ENCODE measurements at regions not wholly inside any gene's neighbourhood (a gene's known extent, or its start where the extent isn't known, plus 50 kb on each side); places are given as distances from the start of the nearest gene placed in this dataset.

GRCh38 chr9:129367287-129367686 is 189.2 kb upstream of the IER5L start:
- no peaks in the 10 kb centered on the region for H3K9me1 ChIP-seq (replicated peaks; ENCODE audit: control insufficient read depth, extremely low read depth, insufficient read depth, low read length)
- BruUV-seq (replicated peaks): no TSS peak
- H3K36me3 ChIP-seq (ENCODE audit: control insufficient read depth in 2 of 2, extremely low read depth in 1 of 2, insufficient read depth in 2 of 2, low read length in 2 of 2): no peaks in the 10 kb centered on the region
- H3K27ac ChIP-seq (ENCODE audit: insufficient read depth, low read depth, low read length): no peak overlapping the region
- no peaks in the 10 kb centered on the region for H3K9me3 ChIP-seq (replicated peaks; ENCODE audit: control insufficient read depth, insufficient read depth, low read length)
- no peak overlapping the region for H2AFZ ChIP-seq (ENCODE audit: low read depth, low read length)
- FAIRE-seq (no peak), DNase-seq (ENCODE audit: low read depth, low spot score) (no peak)
- intact Hi-C loops (cut with micrococcal nuclease): no loop called here
- no peaks in the 10 kb centered on the region for H4K20me1 ChIP-seq (replicated peaks; ENCODE audit: control insufficient read depth, extremely low read depth, insufficient read depth, low read length)
- H3K9ac ChIP-seq (replicated peaks; ENCODE audit: extremely low read depth, insufficient read depth, low read length): no peak overlapping the region
- no peaks in the 10 kb centered on the region for H3K79me2 ChIP-seq (ENCODE audit: control insufficient read depth, insufficient read depth, low read length)
- H3K27me3 ChIP-seq (ENCODE audit: control insufficient read depth in 2 of 2, insufficient read depth in 2 of 2, low read length in 2 of 2): no peaks in the 10 kb centered on the region
- no peak overlapping the region for H3K4me2 ChIP-seq (ENCODE audit: insufficient read depth, low read length)
- TF ChIP-seq GATA2 (IDR thresholded peaks at IDR 0.05; ENCODE audit: insufficient read depth, insufficient read length, low read depth, low read length): no peak
- no peak for TF ChIP-seq FOS (IDR thresholded peaks at IDR 0.05; ENCODE audit: borderline replicate concordance, insufficient read depth, low read length)
- TF ChIP-seq EZH2 (IDR thresholded peaks at IDR 0.05; ENCODE audit: borderline replicate concordance, low read depth, low read length, severe bottlenecking): no peak
- TF ChIP-seq MYC (IDR thresholded peaks at IDR 0.05; ENCODE audit: low read depth, low read length): no peak
- no peak for TF ChIP-seq POLR2AphosphoS5 (IDR thresholded peaks at IDR 0.05; ENCODE audit: insufficient read depth, low read depth, low read length)
- TF ChIP-seq CTCF (IDR thresholded peaks at IDR 0.05; ENCODE audit: extremely low read depth in 1 of 2, insufficient read depth in 1 of 2, low read depth in 1 of 2, low read length in 2 of 2): no peak
- TF ChIP-seq MAX (IDR thresholded peaks at IDR 0.05; ENCODE audit: insufficient read depth, insufficient read length): no peak
- no peak for TF ChIP-seq JUN (IDR thresholded peaks at IDR 0.05; ENCODE audit: borderline replicate concordance, insufficient read depth, insufficient read length, low read depth)
- TF ChIP-seq POLR2A (IDR thresholded peaks at IDR 0.05; ENCODE audit: low read depth, low read length): no peak
- ChIA-PET CTCF (no interaction called here), POLR2A (no interaction called here)
- dilution Hi-C loops (cut with MboI; ENCODE audit: extremely low pct_ligation_motif_present, low sequenced_read_pairs): no loop called here
- H3K4me1 ChIP-seq (ENCODE audit: control insufficient read depth, extremely low read depth, insufficient read depth, low read length): no peaks in the 10 kb centered on the region
- no peak overlapping the region for H3K4me3 ChIP-seq (replicated peaks in 1 of 3; ENCODE audit: insufficient read depth in 1 of 3, low read depth in 1 of 3, low read length in 3 of 3)

All from endothelial cell of umbilical vein (primary cell).